T-cell (primary cell): ENCODE measurements at regions not wholly inside any gene's neighbourhood (a gene's known extent, or its start where the extent isn't known, plus 50 kb on each side); places are given as distances from the start of the nearest gene placed in this dataset.
"Not testable (repeated sequence)": the region's sequence is repeated elsewhere in the genome, so short reads cannot be mapped to it uniquely, and the experiment has no call there.

Experiments used
- ATAC-seq, 4 experiments: fragments of 200-7000 bp in 3 of 4; fragments of 150-1000 bp in 1 of 4; cut with Tn5 transposase; replicated peaks in 1 of 4; 1 replicate in 3 of 4; 2 replicates in 1 of 4; pipeline ENCODE4 v1.10.0; 2021; ENCODE audit warnings: moderate library complexity in 3 of 4, mild to moderate bottlenecking in 2 of 4, moderate number of reproducible peaks in 1 of 4
- CTCF ChIA-PET, 2 donors: fragments of 300-600 bp; sonication (Branson Sonifier 250); formaldehyde crosslinking; loops; one replicate each; lab custom pipeline; 2022; ENCODE audit warnings: antibody characterized with exemption in 2 of 2; lab: Charles Lee
- POLR2A ChIA-PET, 2 donors: fragments of 300-600 bp; sonication (Branson Sonifier 250); formaldehyde crosslinking; loops; one replicate each; lab custom pipeline; 2022; ENCODE audit warnings: antibody characterized with exemption in 2 of 2; lab: Charles Lee
- DNase-seq, 35 experiments: peaks; one replicate each; pipeline versions ENCODE4 v3.0.0 to v3.0.0-alpha.2; 2013 to 2023
- H3K27ac ChIP-seq: one replicate; pipeline ENCODE4 v1.5.1; 2013; ENCODE audit warnings: low read length
- H3K27me3 ChIP-seq, 2 experiments: replicated peaks in 1 of 2; 1 replicate in 1 of 2; 2 replicates in 1 of 2; pipeline versions ENCODE4 v1.6.1 to v1.7.0; 2013; ENCODE audit warnings: low read length in 1 of 2, mixed read lengths in 1 of 2; ENCODE audit not compliant: control insufficient read depth in 2 of 2, insufficient read depth in 2 of 2; ENCODE audit errors: extremely low read depth in 1 of 2
- H3K36me3 ChIP-seq, 2 donors: 1 replicate in 1 of 2; 2 replicates in 1 of 2; pipeline versions ENCODE4 v1.6.1 to v1.7.0; 2013; ENCODE audit warnings: low read length in 1 of 2; ENCODE audit not compliant: control insufficient read depth in 2 of 2, insufficient read depth in 1 of 2; ENCODE audit errors: extremely low read depth in 1 of 2
- H3K4me1 ChIP-seq, 2 experiments: 1 replicate in 1 of 2; 2 replicates in 1 of 2; pipeline versions ENCODE4 v1.6.1 to v1.7.0; 2013; ENCODE audit warnings: low read length in 2 of 2, mixed read lengths in 1 of 2; ENCODE audit not compliant: insufficient read depth in 2 of 2, control insufficient read depth in 1 of 2; ENCODE audit errors: extremely low read depth in 1 of 2
- H3K4me3 ChIP-seq, 2 donors: 1 replicate in 1 of 2; 2 replicates in 1 of 2; pipeline versions ENCODE4 v1.5.1 to v1.7.0; 2013; ENCODE audit warnings: mild to moderate bottlenecking in 2 of 2, low read length in 1 of 2, moderate library complexity in 1 of 2; ENCODE audit not compliant: control insufficient read depth in 1 of 2; ENCODE audit errors: extremely low read depth in 1 of 2
- H3K9me3 ChIP-seq: 2 replicates; pipeline ENCODE4 v1.7.0; 2013
- H3K27ac Mint-ChIP-seq, 2 donors: one replicate each; pipeline ENCODE4 v1.8.0; 2020 to 2021; ENCODE audit warnings: mild to moderate bottlenecking in 2 of 2, mixed read lengths in 2 of 2
- H3K27me3 Mint-ChIP-seq, 2 donors: one replicate each; pipeline ENCODE4 v1.8.0; 2021 to 2022; ENCODE audit warnings: mixed read lengths in 2 of 2
- H3K36me3 Mint-ChIP-seq: one replicate; pipeline ENCODE4 v1.8.0; 2021; ENCODE audit warnings: mixed read lengths
- H3K4me1 Mint-ChIP-seq, 3 donors: one replicate each; pipeline ENCODE4 v1.8.0; 2020 to 2022; ENCODE audit warnings: mixed read lengths in 3 of 3, mild to moderate bottlenecking in 1 of 3
- H3K4me3 Mint-ChIP-seq, 3 donors: one replicate each; pipeline ENCODE4 v1.8.0; 2020 to 2022; ENCODE audit warnings: mild to moderate bottlenecking in 3 of 3, mixed read lengths in 3 of 3, moderate library complexity in 3 of 3
- H3K9me3 Mint-ChIP-seq, 3 donors: one replicate each; pipeline ENCODE4 v1.8.0; 2020 to 2022; ENCODE audit warnings: mixed read lengths in 3 of 3
- WGBS: methylation state at CpG from one replicate; pipeline ENCODE4 v1.1.5; 2013; ENCODE audit warnings: missing lambda C conversion rate; ENCODE audit not compliant: insufficient coverage; 5-methylcytosine and 5-hydroxymethylcytosine counted together

DNA sequence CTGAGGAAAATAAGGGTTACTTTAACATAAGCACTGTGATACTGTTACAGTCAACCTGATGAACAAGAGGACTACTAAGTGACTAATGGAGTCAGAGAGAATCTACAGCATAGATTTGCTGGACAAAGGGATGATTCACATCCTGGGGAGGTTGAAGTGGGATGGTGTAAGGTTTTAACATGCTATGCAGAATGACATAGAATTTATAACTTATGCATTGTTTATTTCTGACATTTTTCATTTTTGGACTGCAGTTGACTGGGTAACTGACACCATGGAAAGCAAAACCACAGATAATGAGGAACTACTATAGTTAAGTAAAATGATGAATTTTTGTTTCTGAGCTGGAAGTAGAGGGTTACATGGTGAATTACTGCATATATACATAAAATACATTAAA, 389.2 kb downstream of the MAT2B start:
- CTCF ChIA-PET: no interaction called here
- H3K4me1 Mint-ChIP-seq: no peaks in the 10 kb centered on the region

DNA sequence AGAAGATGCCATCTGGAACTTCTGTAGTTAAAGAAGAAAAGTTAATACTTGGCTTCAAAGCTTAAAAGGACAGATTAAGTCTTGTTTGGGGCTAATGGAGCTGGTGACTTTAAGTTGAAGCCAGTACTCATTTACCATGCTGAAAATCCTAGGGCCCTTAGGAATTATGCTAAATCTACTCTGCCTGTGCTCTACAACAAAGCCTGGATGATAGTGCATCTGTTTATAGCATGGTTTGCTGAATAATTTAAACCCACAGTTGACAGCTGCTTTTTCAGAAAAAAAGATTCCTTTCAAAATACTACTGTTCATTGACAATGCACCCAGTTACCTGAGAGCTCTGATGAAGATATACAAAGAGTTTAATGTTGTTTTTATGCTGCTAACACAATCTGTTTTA, 393.5 kb downstream of the MAT2B start:
- peaks cover 9 to 17% (median 16%) of the 10 kb centered on the region in 3 donors for H3K9me3 Mint-ChIP-seq
- no peaks in the 10 kb centered on the region for H3K4me1 Mint-ChIP-seq
- no peaks in the 10 kb centered on the region for H3K36me3 ChIP-seq
- no peak overlapping the region for H3K27ac ChIP-seq
- ATAC-seq (no peak), DNase-seq (no peak)
- no peaks in the 10 kb centered on the region for H3K27me3 Mint-ChIP-seq
- H3K9me3 ChIP-seq: no peaks in the 10 kb centered on the region
- no peak overlapping the region for H3K4me3 Mint-ChIP-seq
- POLR2A ChIA-PET: interaction anchor here in 1 of 2 donors (0.5 kb wide), 1 partner anchor 10 kb away, joined by 3 read pairs; no protein-coding TSS in a partner anchor
- H3K27me3 ChIP-seq: no peaks in the 10 kb centered on the region
- no peak overlapping the region for H3K4me3 ChIP-seq
- CTCF ChIA-PET: no interaction called here
- no peak overlapping the region for H3K27ac Mint-ChIP-seq
- H3K36me3 Mint-ChIP-seq: no peaks in the 10 kb centered on the region
- no peaks in the 10 kb centered on the region for H3K4me1 ChIP-seq

More for the DNA sequence above, 389.2 kb downstream of the MAT2B start:
- no peak overlapping the region for H3K4me3 Mint-ChIP-seq
- H3K27ac ChIP-seq: no peak overlapping the region
- POLR2A ChIA-PET: no interaction called here
- no peaks in the 10 kb centered on the region for H3K4me1 ChIP-seq
- no peaks in the 10 kb centered on the region for H3K27me3 ChIP-seq
- no peak for ATAC-seq
- H3K27ac Mint-ChIP-seq: no peak overlapping the region
- no peaks in the 10 kb centered on the region for H3K27me3 Mint-ChIP-seq
- no peaks in the 10 kb centered on the region for H3K36me3 ChIP-seq
- H3K4me3 ChIP-seq: no peak overlapping the region
- H3K9me3 Mint-ChIP-seq: peaks cover 3 to 5% (median 5%) of the 10 kb centered on the region in 3 donors
- DNase-seq: no peak
- no peaks in the 10 kb centered on the region for H3K36me3 Mint-ChIP-seq
- H3K9me3 ChIP-seq: no peaks in the 10 kb centered on the region

DNA sequence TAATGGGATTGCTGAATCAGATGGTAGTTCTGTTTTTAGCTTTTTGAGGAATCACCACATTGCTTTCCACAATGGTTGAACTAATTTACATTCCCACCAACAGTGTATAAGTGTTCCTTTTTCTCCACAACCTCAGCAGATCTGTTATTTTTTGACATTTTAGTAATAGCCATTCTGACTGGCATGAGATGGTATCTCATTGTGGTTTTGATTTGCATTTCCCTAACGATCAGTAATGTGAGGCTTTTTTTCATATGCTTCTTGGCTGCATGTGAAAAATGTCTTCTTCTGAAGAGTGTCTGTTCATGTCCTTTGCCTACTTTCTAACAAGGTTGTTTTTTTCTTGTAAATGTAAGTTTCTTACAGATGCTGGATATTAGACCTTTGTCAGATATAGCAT, 402.4 kb downstream of the MAT2B start:
- H3K4me3 Mint-ChIP-seq, H3K36me3 ChIP-seq, H3K27me3 Mint-ChIP-seq, H3K4me1 ChIP-seq, POLR2A ChIA-PET, H3K27ac ChIP-seq, DNase-seq, H3K36me3 Mint-ChIP-seq, H3K27me3 ChIP-seq, CTCF ChIA-PET, H3K27ac Mint-ChIP-seq, H3K4me1 Mint-ChIP-seq, H3K4me3 ChIP-seq, H3K9me3 ChIP-seq, ATAC-seq: not testable (repeated sequence)
- no CpG with 5 or more reads among the region's 1 CpG for WGBS
- peaks cover 0 to 15% (median 11%) of the 10 kb centered on the region in 3 donors for H3K9me3 Mint-ChIP-seq

DNA sequence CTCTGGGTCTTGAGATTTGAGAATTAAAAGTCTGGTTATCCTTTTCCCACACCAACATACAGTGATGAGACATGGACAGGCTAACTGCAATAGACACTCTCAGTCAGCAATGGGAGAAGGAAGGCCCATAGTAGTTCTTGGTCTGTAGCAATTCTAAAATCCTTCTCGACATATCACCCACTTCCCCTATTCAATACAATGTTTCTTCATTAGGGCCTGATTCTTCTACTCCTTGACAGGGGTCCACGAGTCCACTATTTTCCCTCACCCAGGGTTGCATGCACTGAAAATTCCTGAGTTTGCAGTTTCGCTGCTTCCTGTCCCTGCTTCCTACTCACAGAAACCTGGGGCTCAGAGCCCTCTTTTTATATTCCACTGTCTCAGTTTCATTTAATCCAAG, 402.8 kb downstream of the MAT2B start:
- POLR2A ChIA-PET: no interaction called here
- H3K27ac ChIP-seq: no peak overlapping the region

DNA sequence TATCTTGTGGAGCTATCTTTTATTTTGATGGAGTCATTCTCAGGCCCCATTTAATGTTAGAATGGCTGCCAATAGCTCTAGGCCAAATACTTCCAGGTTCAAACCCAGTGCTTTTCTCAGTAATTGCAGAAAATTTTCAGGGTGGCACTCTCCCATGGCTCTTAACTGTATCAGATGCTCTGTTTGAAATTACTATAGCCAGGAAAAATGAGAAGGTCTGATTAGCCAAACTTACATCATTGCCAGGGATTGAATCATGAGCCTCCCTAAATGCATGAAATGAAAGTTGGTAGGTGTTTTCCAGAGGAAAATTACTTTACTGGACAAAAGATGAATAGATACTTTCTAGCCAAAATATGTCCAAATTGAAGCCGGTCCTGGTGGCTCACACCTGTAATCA, 404.8 kb downstream of the MAT2B start:
- peaks cover 0 to 3% (median 0%) of the 10 kb centered on the region in 3 donors for H3K4me1 Mint-ChIP-seq
- no peak overlapping the region for H3K27ac Mint-ChIP-seq
- H3K9me3 ChIP-seq: no peaks in the 10 kb centered on the region
- no peak for DNase-seq
- no peaks in the 10 kb centered on the region for H3K27me3 ChIP-seq
- H3K4me1 ChIP-seq: no peaks in the 10 kb centered on the region
- ChIA-PET POLR2A (no interaction called here), CTCF (no interaction called here)
- H3K9me3 Mint-ChIP-seq: peaks cover 0 to 5% (median 4%) of the 10 kb centered on the region in 3 donors
- H3K4me3 ChIP-seq: no peak overlapping the region
- no peaks in the 10 kb centered on the region for H3K27me3 Mint-ChIP-seq
- H3K36me3 Mint-ChIP-seq: no peaks in the 10 kb centered on the region
- no peak overlapping the region for H3K4me3 Mint-ChIP-seq
- WGBS: 100% methylated on average over 1 of the region's 1 CpG
- ATAC-seq: no peak
- no peak overlapping the region for H3K27ac ChIP-seq
- no peaks in the 10 kb centered on the region for H3K36me3 ChIP-seq

More for the DNA sequence above, 402.8 kb downstream of the MAT2B start:
- Mint-ChIP-seq H3K27me3 (no peaks in the 10 kb centered on the region), H3K27ac (no peak overlapping the region), H3K9me3 (peaks cover 0 to 12% (median 8%) of the 10 kb centered on the region in 3 donors), H3K4me3 (no peak overlapping the region), H3K4me1 (peaks cover 0 to 3% (median 0%) of the 10 kb centered on the region in 3 donors), H3K36me3 (no peaks in the 10 kb centered on the region)
- Histone ChIP-seq H3K4me1 (no peaks in the 10 kb centered on the region), H3K4me3 (no peak overlapping the region), H3K9me3 (no peaks in the 10 kb centered on the region), H3K36me3 (no peaks in the 10 kb centered on the region), H3K27me3 (no peaks in the 10 kb centered on the region)
- ATAC-seq (no peak), DNase-seq (no peak)
- WGBS: 21% methylated on average over 2 of the region's 3 CpGs
- CTCF ChIA-PET: no interaction called here

DNA sequence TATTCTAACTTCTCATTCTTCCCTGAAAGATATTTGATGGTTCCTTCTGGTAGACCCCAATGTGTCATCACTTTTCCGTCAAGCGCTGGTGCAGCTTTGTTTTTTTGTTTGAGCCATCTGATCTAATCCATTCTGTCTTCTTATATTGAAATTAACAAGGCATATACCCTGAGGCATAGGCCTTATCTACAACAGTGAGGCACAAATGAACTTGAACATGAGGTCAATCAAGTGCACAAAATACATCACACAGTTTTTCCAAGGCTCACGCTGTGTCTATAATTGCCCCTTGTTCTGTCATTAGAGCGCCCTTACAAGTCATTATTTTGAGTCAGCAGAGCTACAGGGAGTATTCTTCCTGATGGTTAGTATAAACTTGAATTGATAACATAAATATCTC, 406.6 kb downstream of the MAT2B start:
- WGBS: 100% methylated on average over 2 of the region's 4 CpGs
- Histone ChIP-seq H3K4me1 (peaks cover 0 to 13% of the 10 kb centered on the region in 2 experiments), H3K9me3 (no peaks in the 10 kb centered on the region), H3K36me3 (no peaks in the 10 kb centered on the region), H3K27me3 (no peaks in the 10 kb centered on the region), H3K27ac (no peak overlapping the region), H3K4me3 (no peak overlapping the region)
- POLR2A ChIA-PET: no interaction called here
- ATAC-seq (no peak), DNase-seq (no peak)
- Mint-ChIP-seq H3K9me3 (peaks cover 0 to 5% (median 0%) of the 10 kb centered on the region in 3 donors), H3K27me3 (no peaks in the 10 kb centered on the region), H3K4me1 (peaks cover 0 to 6% (median 0%) of the 10 kb centered on the region in 3 donors), H3K27ac (no peak overlapping the region), H3K36me3 (no peaks in the 10 kb centered on the region), H3K4me3 (no peak overlapping the region)
- CTCF ChIA-PET: no interaction called here

DNA sequence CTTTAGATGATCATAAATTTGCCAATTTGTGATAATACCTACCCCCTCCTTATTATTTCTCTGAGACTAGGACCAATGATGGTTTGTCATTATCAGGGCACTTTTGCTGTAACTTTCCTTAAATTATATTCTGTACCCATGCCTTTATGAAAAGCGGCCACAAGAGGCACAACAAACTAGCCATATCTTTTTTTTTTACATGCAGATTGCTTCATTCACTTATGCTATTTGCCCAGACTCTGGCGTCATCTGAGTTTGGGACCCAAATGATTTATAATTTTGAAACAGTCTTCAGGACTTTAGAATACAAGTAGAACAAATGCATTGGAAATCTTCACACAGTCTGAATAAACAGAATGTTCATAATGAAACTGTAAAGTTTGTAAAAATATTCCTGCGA, 408.1 kb downstream of the MAT2B start:
- no peak for ATAC-seq
- H3K9me3 ChIP-seq: no peaks in the 10 kb centered on the region
- H3K4me3 Mint-ChIP-seq: no peak overlapping the region
- peaks cover 0 to 7% (median 0%) of the 10 kb centered on the region in 3 donors for H3K9me3 Mint-ChIP-seq
- no peaks in the 10 kb centered on the region for H3K27me3 ChIP-seq
- no peaks in the 10 kb centered on the region for H3K27me3 Mint-ChIP-seq
- H3K4me3 ChIP-seq: no peak overlapping the region
- no peaks in the 10 kb centered on the region for H3K36me3 ChIP-seq
- H3K4me1 Mint-ChIP-seq: peaks cover 0 to 8% (median 0%) of the 10 kb centered on the region in 3 donors
- POLR2A ChIA-PET: no interaction called here
- CTCF ChIA-PET: no interaction called here
- no peak overlapping the region for H3K27ac Mint-ChIP-seq
- no peak for DNase-seq
- whole genome bisulfite sequencing: 83% methylated on average over 1 of the region's 3 CpGs
- H3K36me3 Mint-ChIP-seq: no peaks in the 10 kb centered on the region
- H3K4me1 ChIP-seq: peaks cover 0 to 16% of the 10 kb centered on the region in 2 experiments
- H3K27ac ChIP-seq: no peak overlapping the region
